H1 (cell line): ENCODE measurements at regions not wholly inside any gene's neighbourhood (a gene's known extent, or its start where the extent isn't known, plus 50 kb on each side); places are given as distances from the start of the nearest gene placed in this dataset.

ENCODE experiments used
- CTCF ChIA-PET: fragments of 300-600 bp; sonication (Branson Sonifier 250); formaldehyde crosslinking; loops from one replicate; lab custom pipeline; 2021; ENCODE audit not compliant: partially characterized antibody; lab: Charles Lee
- POLR2A ChIA-PET: fragments of 300-600 bp; sonication (Branson Sonifier 250); formaldehyde crosslinking; loops from one replicate; lab custom pipeline; 2021; ENCODE audit warnings: inconsistent platforms; ENCODE audit not compliant: partially characterized antibody; lab: Charles Lee
- DNase-seq, 2 experiments: peaks; one replicate each; pipeline versions ENCODE4 v3.0.0 to v3.0.0-alpha.2; 2010 to 2022; ENCODE audit warnings: low spot score in 2 of 2, low read depth in 1 of 2, mixed read lengths in 1 of 2
- FAIRE-seq: peaks from 2 replicates; lab custom pipeline; 2011; peaks lifted over from hg19 to GRCh38; lab: Jason Lieb, UNC
- H2AFZ ChIP-seq: 2 replicates; pipeline ENCODE4 v1.8.1; 2012; ENCODE audit warnings: low read length, inconsistent platforms
- H2AK5ac ChIP-seq: 2 replicates; pipeline ENCODE4 v1.6.1; 2013; ENCODE audit warnings: low read depth, low read length
- H2BK120ac ChIP-seq: replicated peaks from 2 replicates; pipeline ENCODE3; 2013; ENCODE audit warnings: low read depth, low read length, inconsistent platforms
- H2BK12ac ChIP-seq: 2 replicates; pipeline ENCODE4 v1.6.1; 2013; ENCODE audit warnings: low read depth, low read length
- H2BK15ac ChIP-seq: 2 replicates; pipeline ENCODE4 v1.6.1; 2013; ENCODE audit warnings: low read length
- H2BK20ac ChIP-seq: 2 replicates; pipeline ENCODE4 v1.6.1; 2013; ENCODE audit warnings: low read length
- H2BK5ac ChIP-seq: 2 replicates; pipeline ENCODE4 v1.6.1; 2013; ENCODE audit warnings: low read depth, low read length
- H3K14ac ChIP-seq: 2 replicates; pipeline ENCODE4 v1.6.1; 2013; ENCODE audit warnings: inconsistent platforms; ENCODE audit not compliant: insufficient read length
- H3K18ac ChIP-seq: 2 replicates; pipeline ENCODE4 v1.6.1; 2013; ENCODE audit warnings: low read length; ENCODE audit errors: extremely low read depth
- H3K23ac ChIP-seq: 2 replicates; pipeline ENCODE4 v1.6.1; 2013; ENCODE audit warnings: inconsistent platforms; ENCODE audit not compliant: insufficient read length
- H3K23me2 ChIP-seq: 2 replicates; pipeline ENCODE4 v1.6.1; 2013; ENCODE audit warnings: low read depth, low read length
- H3K27ac ChIP-seq: 2 replicates; pipeline ENCODE4 v1.6.1; 2011; ENCODE audit warnings: low read depth, low read length, inconsistent platforms
- H3K27me3 ChIP-seq, 4 experiments: replicated peaks in 1 of 4; 1 replicate in 1 of 4; 2 replicates in 3 of 4; pipeline versions ENCODE4 v1.6.1 to v1.8.1; 2011 to 2013; ENCODE audit warnings: low read length in 3 of 4, mild to moderate bottlenecking in 3 of 4, inconsistent platforms in 2 of 4, mixed read lengths in 2 of 4, moderate library complexity in 1 of 4; ENCODE audit not compliant: control insufficient read depth in 3 of 4, insufficient read depth in 3 of 4; ENCODE audit errors: extremely low read depth in 1 of 4
- H3K36me3 ChIP-seq, 4 experiments: 2 replicates each; pipeline versions ENCODE4 v1.6.1 to v1.8.1; 2011 to 2013; ENCODE audit warnings: mild to moderate bottlenecking in 4 of 4, low read length in 3 of 4, moderate library complexity in 2 of 4, control low read depth in 1 of 4, inconsistent platforms in 1 of 4; ENCODE audit not compliant: insufficient read depth in 4 of 4, control insufficient read depth in 2 of 4
- H3K4ac ChIP-seq: replicated peaks from 2 replicates; pipeline ENCODE3; 2013; ENCODE audit warnings: low read length, low read depth, mixed read lengths, inconsistent platforms; ENCODE audit not compliant: insufficient read length
- H3K4me1 ChIP-seq, 4 experiments: replicated peaks in 1 of 4; 1 replicate in 1 of 4; 2 replicates in 3 of 4; pipeline versions ENCODE4 v1.6.1 to v1.8.1; 2011 to 2013; ENCODE audit warnings: low read length in 3 of 4, inconsistent platforms in 2 of 4, mixed read lengths in 1 of 4; ENCODE audit not compliant: insufficient read depth in 4 of 4, control insufficient read depth in 3 of 4
- H3K4me2 ChIP-seq, 2 experiments: 2 replicates each; pipeline versions ENCODE4 v1.6.1 to v1.8.1; 2011 to 2013; ENCODE audit warnings: low read depth in 2 of 2, low read length in 2 of 2, control low read depth in 1 of 2, inconsistent platforms in 1 of 2, mild to moderate bottlenecking in 1 of 2; ENCODE audit not compliant: insufficient read depth in 1 of 2
- H3K4me3 ChIP-seq, 4 experiments: fragments of 200-600, 300-600 bp in 1 of 4; sonication (generic), shearing (Covaris generic), sonication (Bioruptor Twin) in 1 of 4; 2 replicates each; pipeline versions ENCODE4 v1.5.1 to v1.8.1; 2011 to 2016; ENCODE audit warnings: low read length in 4 of 4, low read depth in 3 of 4, control low read depth in 2 of 4, inconsistent platforms in 2 of 4, mild to moderate bottlenecking in 2 of 4, mixed read lengths in 1 of 4, moderate library complexity in 1 of 4; ENCODE audit not compliant: insufficient read depth in 2 of 4; ENCODE audit errors: extremely low read depth in 1 of 4
- H3K56ac ChIP-seq: replicated peaks from 2 replicates; pipeline ENCODE3; 2013; ENCODE audit warnings: low read depth, mild to moderate bottlenecking, mixed read lengths, low read length, inconsistent platforms; ENCODE audit not compliant: insufficient read length
- H3K79me1 ChIP-seq: 2 replicates; pipeline ENCODE4 v1.6.1; 2013; ENCODE audit warnings: low read depth, low read length, control low read depth
- H3K79me2 ChIP-seq, 2 experiments: 2 replicates each; pipeline versions ENCODE4 v1.6.1 to v1.8.1; 2012 to 2013; ENCODE audit warnings: low read length in 2 of 2, mild to moderate bottlenecking in 2 of 2, inconsistent platforms in 1 of 2; ENCODE audit not compliant: insufficient read depth in 2 of 2, control insufficient read depth in 1 of 2
- H3K9ac ChIP-seq, 4 experiments: replicated peaks in 1 of 4; 1 replicate in 1 of 4; 2 replicates in 3 of 4; pipeline versions ENCODE4 v1.6.1 to v1.8.1; 2011 to 2013; ENCODE audit warnings: low read depth in 3 of 4, low read length in 3 of 4, control low read depth in 2 of 4, mild to moderate bottlenecking in 2 of 4, moderate library complexity in 2 of 4, inconsistent platforms in 1 of 4; ENCODE audit errors: extremely low read depth in 1 of 4
- H3K9me3 ChIP-seq, 2 experiments: 2 replicates each; pipeline versions ENCODE4 v1.6.1 to v1.8.1; 2012 to 2013; ENCODE audit warnings: mild to moderate bottlenecking in 2 of 2, moderate library complexity in 2 of 2, control low read depth in 1 of 2, inconsistent platforms in 1 of 2, low read depth in 1 of 2, low read length in 1 of 2, mixed read lengths in 1 of 2; ENCODE audit not compliant: insufficient read depth in 2 of 2
- H4K20me1 ChIP-seq, 2 experiments: replicated peaks in 1 of 2; 2 replicates each; pipeline versions ENCODE3 to v1.8.1; 2011 to 2013; ENCODE audit warnings: inconsistent platforms in 2 of 2, low read length in 2 of 2, mild to moderate bottlenecking in 1 of 2; ENCODE audit not compliant: insufficient read depth in 2 of 2, control insufficient read depth in 1 of 2
- H4K5ac ChIP-seq: 2 replicates; pipeline ENCODE4 v1.6.1; 2013; ENCODE audit warnings: low read length, low read depth, mixed read lengths, inconsistent platforms; ENCODE audit not compliant: insufficient read length
- H4K8ac ChIP-seq: 2 replicates; pipeline ENCODE4 v1.8.0; 2013; ENCODE audit warnings: mild to moderate bottlenecking, moderate library complexity, low read length, inconsistent platforms; ENCODE audit not compliant: insufficient read depth; ENCODE audit errors: extremely low read depth
- H4K91ac ChIP-seq: replicated peaks from 2 replicates; pipeline ENCODE3; 2013; ENCODE audit warnings: low read length, mixed read lengths, inconsistent platforms; ENCODE audit not compliant: insufficient read length
- ATF3 ChIP-seq: IDR thresholded peaks from 2 replicates; pipeline ENCODE4 v1.6.1; 2011; ENCODE audit warnings: low read depth, mild to moderate bottlenecking, low read length; ENCODE audit not compliant: insufficient read depth
- BCL11A ChIP-seq, 2 experiments: IDR thresholded peaks; one replicate each; pipeline ENCODE4 v1.6.1; 2011; ENCODE audit warnings: low read depth in 2 of 2, low read length in 2 of 2, mild to moderate bottlenecking in 2 of 2
- EGR1 ChIP-seq: IDR thresholded peaks from 2 replicates; pipeline ENCODE4 v1.6.1; 2011; ENCODE audit warnings: low read depth, low read length, borderline replicate concordance
- EP300 ChIP-seq, 2 experiments: IDR thresholded peaks; 1 replicate in 1 of 2; 2 replicates in 1 of 2; pipeline ENCODE4 v1.6.1; 2011 to 2012; ENCODE audit warnings: low read depth in 2 of 2, low read length in 2 of 2, mild to moderate bottlenecking in 2 of 2, borderline replicate concordance in 1 of 2, inconsistent platforms in 1 of 2, moderate library complexity in 1 of 2
- HDAC6 ChIP-seq: IDR thresholded peaks from one replicate; pipeline ENCODE4 v1.7.1; 2012; ENCODE audit warnings: low read depth, mild to moderate bottlenecking, inconsistent platforms, low read length, moderate library complexity
- KDM5A ChIP-seq: fragments of 200-600 bp; IDR thresholded peaks from 2 replicates; pipeline ENCODE4 v1.7.1; 2012; ENCODE audit warnings: mild to moderate bottlenecking, low read length, inconsistent platforms, mixed read lengths
- PHF8 ChIP-seq: fragments of 200-600 bp; sonication (generic); conservative IDR thresholded peaks from 2 replicates; pipeline ENCODE4 v1.7.1; 2012; ENCODE audit warnings: low read depth, mild to moderate bottlenecking, inconsistent platforms, low read length, moderate library complexity
- RBBP5 ChIP-seq: IDR thresholded peaks from 2 replicates; pipeline ENCODE4 v1.7.1; 2012; ENCODE audit warnings: low read depth, mild to moderate bottlenecking, inconsistent platforms, low read length, moderate library complexity, borderline replicate concordance
- RFX5 ChIP-seq: IDR thresholded peaks from 2 replicates; pipeline ENCODE4 v1.6.1; 2011; ENCODE audit warnings: low read depth, low read length, improper control_type of control experiment, borderline replicate concordance
- RXRA ChIP-seq: IDR thresholded peaks from 2 replicates; pipeline ENCODE4 v1.6.1; 2011; ENCODE audit warnings: low read depth, mild to moderate bottlenecking, low read length, moderate library complexity; ENCODE audit not compliant: insufficient read depth
- SAP30 ChIP-seq: fragments of 300-600 bp; sonication (generic); IDR thresholded peaks from 2 replicates; pipeline ENCODE4 v1.7.1; 2012; ENCODE audit warnings: low read length, moderate library complexity, mild to moderate bottlenecking, inconsistent platforms; ENCODE audit not compliant: insufficient read depth, insufficient replicate concordance
- SRF ChIP-seq: IDR thresholded peaks from 2 replicates; pipeline ENCODE4 v1.6.1; 2011; ENCODE audit warnings: mild to moderate bottlenecking, low read depth, low read length, moderate library complexity

- H4K8ac ChIP-seq, result no peak overlapping the region
- DNase-seq (no peak), FAIRE-seq (no peak)
- H3K56ac ChIP-seq, result no peak overlapping the region
- H3K4me2 ChIP-seq, result no peak overlapping the region
- no peak overlapping the region for H4K91ac ChIP-seq
- POLR2A ChIA-PET, result no interaction called here
- H3K9me3 ChIP-seq, result peaks cover 3 to 6% of the 10 kb centered on the region in 2 experiments; a peak in 3 of 4 replicates
- no peak overlapping the region for H3K4ac ChIP-seq
- no peak overlapping the region for H3K23ac ChIP-seq
- H3K36me3 ChIP-seq, result no peaks in the 10 kb centered on the region
- no peak overlapping the region for H2AFZ ChIP-seq
- no peak overlapping the region for H3K18ac ChIP-seq
- no peaks in the 10 kb centered on the region for H3K79me1 ChIP-seq
- no peak overlapping the region for H2BK15ac ChIP-seq
- no peak overlapping the region for H2BK5ac ChIP-seq
- no peaks in the 10 kb centered on the region for H3K79me2 ChIP-seq
- TF ChIP-seq RBBP5 (no peak), EP300 (IDR thresholded peaks at IDR 0.05; ENCODE audit: borderline replicate concordance in 1 of 2, low read depth in 2 of 2, low read length in 2 of 2) (no peak), ATF3 (no peak), SRF (no peak), PHF8 (no peak), HDAC6 (no peak), RXRA (no peak), SAP30 (no peak), EGR1 (no peak), KDM5A (no peak), RFX5 (no peak), BCL11A (IDR thresholded peaks at IDR 0.05; ENCODE audit: low read depth in 2 of 2, low read length in 2 of 2) (no peak)
- H3K27ac ChIP-seq, result no peak overlapping the region
- H3K27me3 ChIP-seq, result no peaks in the 10 kb centered on the region
- no peak overlapping the region for H2BK120ac ChIP-seq
- no peak overlapping the region for H2AK5ac ChIP-seq
- H3K14ac ChIP-seq, result no peak overlapping the region
- H3K4me3 ChIP-seq, result no peak overlapping the region
- no peak overlapping the region for H3K9ac ChIP-seq
- H2BK20ac ChIP-seq, result no peak overlapping the region
- no peak overlapping the region for H4K5ac ChIP-seq
- no peak overlapping the region for H2BK12ac ChIP-seq
- H4K20me1 ChIP-seq, result no peaks in the 10 kb centered on the region
- H3K23me2 ChIP-seq, result no peaks in the 10 kb centered on the region
- CTCF ChIA-PET, result no interaction called here
- H3K4me1 ChIP-seq, result no peaks in the 10 kb centered on the region
Observed at GRCh38 chrY:17184299-17184698, 695.7 kb downstream of the CDY2B start.
